ENCODE measurements at regions not wholly inside any gene's neighbourhood (a gene's known extent, or its start where the extent isn't known, plus 50 kb on each side); places are given as distances from the start of the nearest gene placed in this dataset.

GRCh38 chr19:29329460-29330134 is 116.6 kb upstream of the UQCRFS1 start:
- no peak for TF ChIP-seq POLR2A (IDR thresholded peaks at IDR 0.05)
- no peak for TF ChIP-seq POLR2AphosphoS5 (IDR thresholded peaks at IDR 0.05)
- no peak for TF ChIP-seq EP300 (IDR thresholded peaks at IDR 0.05)
